ENCODE measurements at regions not wholly inside any gene's neighbourhood (a gene's known extent, or its start where the extent isn't known, plus 50 kb on each side); places are given as distances from the start of the nearest gene placed in this dataset.

DNA sequence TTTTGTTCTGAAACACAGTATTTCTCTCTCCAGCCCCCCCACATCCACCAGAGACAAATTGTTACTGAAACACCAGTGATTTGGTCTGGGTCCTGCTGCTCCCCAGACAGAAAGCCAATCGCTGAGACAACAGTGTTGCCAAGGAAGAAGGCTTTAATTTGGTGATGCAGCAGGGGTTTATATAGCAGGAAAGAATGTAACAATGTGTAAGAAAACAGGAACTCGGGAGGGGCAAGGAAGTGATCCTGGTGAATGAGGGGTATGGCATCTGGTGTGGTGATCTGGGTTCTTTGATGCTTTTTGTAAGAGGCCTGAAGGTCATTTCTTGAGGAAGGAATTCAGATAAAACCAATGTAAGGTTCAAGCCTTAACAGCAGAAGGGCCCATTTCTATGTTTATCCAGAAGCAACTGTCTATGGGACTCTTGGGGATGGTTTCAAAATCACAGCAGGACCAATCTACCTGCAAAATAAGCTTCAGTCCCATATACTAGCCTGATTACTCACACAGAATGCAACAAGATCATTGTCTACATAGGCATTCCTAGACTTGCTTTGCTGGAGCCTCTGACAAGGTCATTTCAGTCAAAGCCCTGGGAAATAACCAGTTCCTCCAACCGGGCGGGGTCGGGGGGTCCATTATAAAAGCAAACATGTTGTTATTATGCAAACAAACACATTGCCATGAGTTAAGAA is 445.2 kb upstream of the ZFP42 start:
- Mint-ChIP-seq H3K4me1 (no peaks in the 10 kb centered on the region), H3K27ac (no peak overlapping the region), H3K4me3 (no peak overlapping the region), H3K9me3 (peaks cover 0 to 13% (median 4%) of the 10 kb centered on the region in 7 donors), H3K36me3 (no peaks in the 10 kb centered on the region), H3K27me3 (ENCODE audit: low read depth in 3 of 3) (no peaks in the 10 kb centered on the region)
- TF ChIP-seq, protein P1, sequence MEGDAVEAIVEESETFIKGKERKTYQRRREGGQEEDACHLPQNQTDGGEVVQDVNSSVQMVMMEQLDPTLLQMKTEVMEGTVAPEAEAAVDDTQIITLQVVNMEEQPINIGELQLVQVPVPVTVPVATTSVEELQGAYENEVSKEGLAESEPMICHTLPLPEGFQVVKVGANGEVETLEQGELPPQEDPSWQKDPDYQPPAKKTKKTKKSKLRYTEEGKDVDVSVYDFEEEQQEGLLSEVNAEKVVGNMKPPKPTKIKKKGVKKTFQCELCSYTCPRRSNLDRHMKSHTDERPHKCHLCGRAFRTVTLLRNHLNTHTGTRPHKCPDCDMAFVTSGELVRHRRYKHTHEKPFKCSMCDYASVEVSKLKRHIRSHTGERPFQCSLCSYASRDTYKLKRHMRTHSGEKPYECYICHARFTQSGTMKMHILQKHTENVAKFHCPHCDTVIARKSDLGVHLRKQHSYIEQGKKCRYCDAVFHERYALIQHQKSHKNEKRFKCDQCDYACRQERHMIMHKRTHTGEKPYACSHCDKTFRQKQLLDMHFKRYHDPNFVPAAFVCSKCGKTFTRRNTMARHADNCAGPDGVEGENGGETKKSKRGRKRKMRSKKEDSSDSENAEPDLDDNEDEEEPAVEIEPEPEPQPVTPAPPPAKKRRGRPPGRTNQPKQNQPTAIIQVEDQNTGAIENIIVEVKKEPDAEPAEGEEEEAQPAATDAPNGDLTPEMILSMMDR (IDR thresholded peaks at IDR 0.05), result no peak
- intact Hi-C loops (cut with micrococcal nuclease), result no loop called here
- Histone ChIP-seq H3K79me2 (ENCODE audit: insufficient read depth, low read length) (no peaks in the 10 kb centered on the region), H3K27me3 (ENCODE audit: control insufficient read depth in 2 of 2, insufficient read depth in 2 of 2, low read length in 2 of 2) (no peaks in the 10 kb centered on the region), H3K4me1 (ENCODE audit: control insufficient read depth in 1 of 2, insufficient read depth in 2 of 2, low read length in 2 of 2) (no peaks in the 10 kb centered on the region), H3K4me3 (replicated peaks in 1 of 3; ENCODE audit: low read depth in 2 of 3, low read length in 3 of 3) (no peak overlapping the region), H3K4me2 (replicated peaks; ENCODE audit: extremely low read depth, low read length, poor library complexity, severe bottlenecking) (no peak overlapping the region), H2AFZ (ENCODE audit: insufficient read depth, low read depth, low read length, poor library complexity, severe bottlenecking) (no peak overlapping the region), H3K36me3 (replicated peaks in 1 of 2; ENCODE audit: control insufficient read depth in 1 of 2, insufficient read depth in 2 of 2, low read length in 2 of 2) (no peaks in the 10 kb centered on the region), H3K9me3 (replicated peaks in 1 of 2; ENCODE audit: control insufficient read depth in 1 of 2, insufficient read depth in 1 of 2, low read length in 2 of 2) (peaks cover 4% of the 10 kb centered on the region in 2 donors), H3K9ac (ENCODE audit: insufficient read depth, low read length, poor library complexity, severe bottlenecking) (no peak overlapping the region), H4K20me1 (ENCODE audit: insufficient read depth, low read length) (no peaks in the 10 kb centered on the region), H3K27ac (ENCODE audit: low read depth in 1 of 2, low read length in 2 of 2) (no peak overlapping the region)
- DNase-seq, result no peak
- WGBS (ENCODE audit: insufficient coverage), result 63% methylated on average over 2 of the region's 5 CpGs

DNA sequence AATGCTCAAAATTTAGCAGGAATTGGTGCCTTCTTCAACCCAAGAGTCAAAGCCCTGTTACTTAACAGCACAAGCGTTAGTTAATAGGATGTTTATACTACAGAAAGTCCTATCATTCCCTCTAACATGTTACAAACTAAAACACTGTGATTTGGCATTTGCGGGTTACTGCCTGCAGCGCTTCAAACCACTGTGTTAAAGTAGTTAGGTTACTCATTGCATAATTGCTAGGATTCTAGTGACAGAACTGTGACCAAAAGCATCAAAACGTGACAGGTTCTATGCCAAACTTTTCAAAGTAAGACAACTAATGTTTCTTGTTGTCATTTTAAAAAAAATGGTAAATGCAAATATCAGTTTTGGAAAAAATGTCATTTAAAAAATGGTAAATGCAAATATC is 442.8 kb upstream of the ZFP42 start:
- intact Hi-C loops (cut with micrococcal nuclease), result no loop called here
- DNase-seq, result no peak
- peaks cover 0 to 13% (median 4%) of the 10 kb centered on the region in 7 donors for H3K9me3 Mint-ChIP-seq
- H3K79me2 ChIP-seq (ENCODE audit: insufficient read depth, low read length), result no peaks in the 10 kb centered on the region
- WGBS (ENCODE audit: insufficient coverage), result no CpG with 5 or more reads among the region's 4 CpGs
- no peak overlapping the region for H2AFZ ChIP-seq (ENCODE audit: insufficient read depth, low read depth, low read length, poor library complexity, severe bottlenecking)
- H3K36me3 Mint-ChIP-seq, result no peaks in the 10 kb centered on the region
- H3K9me3 ChIP-seq (replicated peaks in 1 of 2; ENCODE audit: control insufficient read depth in 1 of 2, insufficient read depth in 1 of 2, low read length in 2 of 2), result peaks cover 4% of the 10 kb centered on the region in 2 donors
- TF ChIP-seq, protein P1 (IDR thresholded peaks at IDR 0.05), result no peak
- H4K20me1 ChIP-seq (ENCODE audit: insufficient read depth, low read length), result no peaks in the 10 kb centered on the region
- H3K4me2 ChIP-seq (replicated peaks; ENCODE audit: extremely low read depth, low read length, poor library complexity, severe bottlenecking), result no peak overlapping the region
- no peaks in the 10 kb centered on the region for H3K36me3 ChIP-seq (replicated peaks in 1 of 2; ENCODE audit: control insufficient read depth in 1 of 2, insufficient read depth in 2 of 2, low read length in 2 of 2)
- no peaks in the 10 kb centered on the region for H3K27me3 Mint-ChIP-seq (ENCODE audit: low read depth in 3 of 3)
- no peaks in the 10 kb centered on the region for H3K4me1 Mint-ChIP-seq
- no peaks in the 10 kb centered on the region for H3K4me1 ChIP-seq (ENCODE audit: control insufficient read depth in 1 of 2, insufficient read depth in 2 of 2, low read length in 2 of 2)
- H3K4me3 ChIP-seq (replicated peaks in 1 of 3; ENCODE audit: low read depth in 2 of 3, low read length in 3 of 3), result no peak overlapping the region
- no peaks in the 10 kb centered on the region for H3K27me3 ChIP-seq (ENCODE audit: control insufficient read depth in 2 of 2, insufficient read depth in 2 of 2, low read length in 2 of 2)
- no peak overlapping the region for H3K27ac ChIP-seq (ENCODE audit: low read depth in 1 of 2, low read length in 2 of 2)
- H3K9ac ChIP-seq (ENCODE audit: insufficient read depth, low read length, poor library complexity, severe bottlenecking), result no peak overlapping the region
- no peak overlapping the region for H3K27ac Mint-ChIP-seq
- H3K4me3 Mint-ChIP-seq, result no peak overlapping the region
